ENCODE measurements at regions not wholly inside any gene's neighbourhood (a gene's known extent, or its start where the extent isn't known, plus 50 kb on each side); places are given as distances from the start of the nearest gene placed in this dataset.

DNA sequence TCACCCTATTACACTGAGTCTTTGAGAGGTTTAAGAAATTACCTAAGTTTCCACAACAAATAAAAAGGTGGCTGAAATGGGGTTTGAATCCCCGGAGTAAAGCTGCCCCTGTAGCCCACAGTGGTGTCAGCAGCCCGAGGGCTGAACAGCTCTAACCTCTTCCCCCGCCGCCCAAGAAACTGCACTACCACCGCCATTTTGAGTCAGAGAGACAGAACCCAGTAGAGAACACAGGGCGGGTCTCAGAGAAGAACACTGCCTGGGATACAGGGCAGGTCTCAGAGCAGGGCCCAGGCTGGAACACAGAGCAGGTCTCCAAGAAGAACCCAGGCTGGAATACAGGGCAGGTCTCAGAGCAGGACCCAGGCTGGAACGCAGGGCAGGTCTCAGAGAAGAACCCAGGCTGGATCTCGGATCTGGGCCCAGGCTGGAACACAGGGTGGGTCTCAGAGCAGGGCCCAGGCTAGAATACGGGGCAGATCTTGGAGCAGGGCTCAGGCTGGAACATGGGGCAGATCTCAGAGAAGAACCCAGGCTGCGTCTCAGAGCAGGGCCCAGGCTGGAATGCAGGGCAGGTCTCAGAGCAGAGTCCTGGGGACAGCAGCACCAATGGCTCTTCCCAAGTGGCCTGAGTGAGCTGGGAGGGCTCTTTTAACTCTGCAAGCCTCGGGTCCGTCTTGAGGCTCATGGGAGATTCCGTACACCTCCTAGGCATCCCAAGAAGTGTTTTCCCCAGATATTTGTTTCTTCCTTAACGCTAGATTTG is 85.9 kb upstream of the LANCL2 start:
- DNase-seq (no peak), ATAC-seq (ENCODE audit: low read depth) (no peak)
- H3K4me1 Mint-ChIP-seq, result no peaks in the 10 kb centered on the region
- H3K4me3 Mint-ChIP-seq, result no peak overlapping the region
- POLR2A ChIA-PET, result no interaction called here
- no peaks in the 10 kb centered on the region for H3K9me3 Mint-ChIP-seq
- no peaks in the 10 kb centered on the region for H3K36me3 Mint-ChIP-seq
- H3K27ac Mint-ChIP-seq, result no peak overlapping the region
- peaks cover 8% of the 10 kb centered on the region for H3K27me3 Mint-ChIP-seq

DNA sequence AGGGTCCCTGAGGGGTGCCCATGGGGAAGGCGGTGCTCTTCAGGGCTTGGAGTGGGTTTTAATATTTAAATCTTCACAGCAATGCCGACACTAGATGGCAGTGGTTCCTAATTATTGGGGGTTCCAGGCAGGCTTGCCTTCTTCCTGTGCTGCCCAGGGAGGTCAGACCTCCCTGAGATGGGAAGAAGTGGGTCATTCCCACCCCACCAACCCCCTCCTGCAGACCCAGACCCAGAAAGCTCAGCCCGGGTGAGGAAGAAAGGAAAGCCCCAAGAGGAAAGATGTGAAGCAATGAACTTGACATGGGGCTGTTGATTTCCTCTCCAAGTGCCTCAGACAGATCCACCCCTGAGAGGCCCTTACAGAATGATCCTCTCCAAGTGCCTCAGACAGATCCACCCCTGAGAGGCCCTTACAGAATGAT is 85.1 kb upstream of the LANCL2 start:
- POLR2A ChIA-PET, result no interaction called here
- Mint-ChIP-seq H3K36me3 (no peaks in the 10 kb centered on the region), H3K27ac (no peak overlapping the region), H3K4me3 (no peak overlapping the region), H3K4me1 (no peaks in the 10 kb centered on the region), H3K9me3 (no peaks in the 10 kb centered on the region), H3K27me3 (peaks cover 5% of the 10 kb centered on the region)
- DNase-seq, result peak; percentile 34
- peak; percentile 65 for ATAC-seq (ENCODE audit: low read depth)

DNA sequence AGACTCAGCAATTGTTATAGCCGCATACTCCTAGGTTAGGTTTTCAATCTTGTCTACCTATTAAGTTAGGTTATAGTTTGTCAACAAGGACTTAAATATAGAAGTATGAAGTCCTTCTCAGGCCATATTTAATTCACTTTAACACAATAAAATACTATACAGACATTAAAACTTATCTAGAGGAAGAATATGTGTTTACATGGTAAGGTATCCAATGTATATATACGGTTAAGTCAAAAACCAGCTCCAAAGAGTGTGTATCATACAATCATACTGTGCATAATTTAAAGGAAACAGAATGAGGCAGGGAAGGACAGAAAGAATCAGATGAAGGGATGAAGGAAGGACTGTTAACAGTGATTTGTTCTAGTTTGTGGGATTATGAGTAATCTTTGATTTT is 79.5 kb upstream of the LANCL2 start:
- H3K4me1 Mint-ChIP-seq, result no peaks in the 10 kb centered on the region
- H3K4me3 Mint-ChIP-seq, result no peak overlapping the region
- DNase-seq (no peak), ATAC-seq (ENCODE audit: low read depth) (no peak)
- H3K36me3 Mint-ChIP-seq, result no peaks in the 10 kb centered on the region
- H3K9me3 Mint-ChIP-seq, result no peaks in the 10 kb centered on the region
- POLR2A ChIA-PET, result no interaction called here
- H3K27ac Mint-ChIP-seq, result no peak overlapping the region
- H3K27me3 Mint-ChIP-seq, result peaks cover 25% of the 10 kb centered on the region

DNA sequence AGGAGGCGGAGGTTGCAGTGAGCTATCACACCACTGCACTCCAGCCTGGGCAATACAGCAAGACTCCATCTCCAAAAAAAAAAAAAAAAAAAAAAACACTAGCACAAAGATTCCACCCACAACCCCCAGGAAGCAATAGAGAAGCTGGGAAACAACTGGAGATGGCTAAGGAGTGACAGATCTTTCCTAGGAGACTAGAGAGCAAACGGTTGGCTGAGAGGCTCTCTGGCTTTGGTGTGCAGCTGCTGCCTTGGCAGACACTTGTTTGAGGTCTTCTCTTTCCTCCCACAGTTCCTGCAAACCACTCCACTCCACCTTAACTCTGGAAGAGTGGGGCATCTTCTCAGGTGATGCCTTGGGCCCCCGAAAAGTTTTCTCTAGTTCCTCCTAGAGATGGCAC is 78.5 kb upstream of the LANCL2 start:
- Mint-ChIP-seq H3K4me1 (no peaks in the 10 kb centered on the region), H3K27me3 (peaks cover 34% of the 10 kb centered on the region), H3K9me3 (no peaks in the 10 kb centered on the region), H3K36me3 (no peaks in the 10 kb centered on the region), H3K27ac (no peak overlapping the region), H3K4me3 (no peak overlapping the region)
- ATAC-seq (ENCODE audit: low read depth) (no peak), DNase-seq (no peak)
- POLR2A ChIA-PET, result no interaction called here

DNA sequence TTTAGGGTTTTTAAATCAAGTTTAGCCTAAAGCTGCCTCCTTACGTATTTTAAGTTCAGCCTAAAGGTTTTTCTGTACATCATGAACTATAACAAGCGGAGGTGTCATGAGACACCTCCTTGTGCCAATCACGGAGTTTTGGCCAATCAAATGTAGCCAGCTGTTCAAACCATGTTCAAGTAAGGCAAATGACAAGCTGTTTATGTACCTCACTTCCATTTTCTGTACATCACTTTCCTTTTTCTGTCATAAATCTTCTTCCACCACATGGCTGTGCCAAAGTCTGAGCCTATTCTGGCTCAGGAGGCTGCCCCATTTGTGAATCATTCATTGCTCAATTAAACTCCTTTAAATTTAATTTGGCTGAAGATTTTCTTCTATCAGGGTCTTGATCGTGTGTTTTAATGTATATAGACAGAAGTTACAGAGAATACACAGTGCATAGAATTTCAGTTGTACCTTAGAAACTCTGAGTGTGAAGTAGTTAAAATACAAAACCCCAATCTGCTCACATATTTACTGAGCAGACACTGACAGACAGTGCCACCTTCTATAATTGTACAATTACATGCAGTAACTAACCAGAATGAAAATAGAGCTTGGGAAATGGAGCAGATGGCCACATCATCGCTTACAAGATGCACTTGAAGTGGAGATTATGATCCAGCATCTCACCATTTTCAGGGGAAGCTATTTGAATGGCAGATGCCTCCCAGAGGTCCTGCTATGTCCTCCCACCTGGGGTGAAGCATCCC is 76.9 kb upstream of the LANCL2 start:
- Mint-ChIP-seq H3K9me3 (no peaks in the 10 kb centered on the region), H3K36me3 (no peaks in the 10 kb centered on the region), H3K27me3 (peaks cover 46% of the 10 kb centered on the region), H3K4me1 (no peaks in the 10 kb centered on the region), H3K4me3 (no peak overlapping the region), H3K27ac (no peak overlapping the region)
- POLR2A ChIA-PET, result no interaction called here
- ATAC-seq (ENCODE audit: low read depth), result no peak
- no peak for DNase-seq

DNA sequence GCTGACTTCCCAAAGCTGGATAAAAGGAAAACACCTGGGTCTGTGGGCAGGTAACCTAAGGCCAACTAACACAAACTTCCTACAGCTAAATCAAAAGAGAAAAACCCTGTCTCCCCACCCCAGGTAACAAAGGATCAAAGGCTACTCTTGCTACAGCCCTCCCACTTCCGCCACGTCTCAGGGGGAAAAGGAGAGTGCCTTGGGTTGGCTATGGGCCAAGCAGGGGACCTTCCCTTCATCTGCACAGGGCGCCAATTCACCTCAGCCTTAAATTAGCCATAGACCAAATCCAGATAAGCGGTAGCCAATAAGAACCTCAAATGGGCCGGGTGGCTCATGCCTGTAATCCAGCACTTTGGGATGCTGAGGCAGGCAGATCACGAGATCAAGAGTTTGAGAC is 69.1 kb upstream of the LANCL2 start:
- Mint-ChIP-seq H3K4me3 (no peak overlapping the region), H3K27me3 (peaks cover 34% of the 10 kb centered on the region), H3K36me3 (no peaks in the 10 kb centered on the region), H3K4me1 (no peaks in the 10 kb centered on the region), H3K27ac (no peak overlapping the region), H3K9me3 (no peaks in the 10 kb centered on the region)
- DNase-seq, result no peak
- POLR2A ChIA-PET, result no interaction called here
- no peak for ATAC-seq (ENCODE audit: low read depth)

DNA sequence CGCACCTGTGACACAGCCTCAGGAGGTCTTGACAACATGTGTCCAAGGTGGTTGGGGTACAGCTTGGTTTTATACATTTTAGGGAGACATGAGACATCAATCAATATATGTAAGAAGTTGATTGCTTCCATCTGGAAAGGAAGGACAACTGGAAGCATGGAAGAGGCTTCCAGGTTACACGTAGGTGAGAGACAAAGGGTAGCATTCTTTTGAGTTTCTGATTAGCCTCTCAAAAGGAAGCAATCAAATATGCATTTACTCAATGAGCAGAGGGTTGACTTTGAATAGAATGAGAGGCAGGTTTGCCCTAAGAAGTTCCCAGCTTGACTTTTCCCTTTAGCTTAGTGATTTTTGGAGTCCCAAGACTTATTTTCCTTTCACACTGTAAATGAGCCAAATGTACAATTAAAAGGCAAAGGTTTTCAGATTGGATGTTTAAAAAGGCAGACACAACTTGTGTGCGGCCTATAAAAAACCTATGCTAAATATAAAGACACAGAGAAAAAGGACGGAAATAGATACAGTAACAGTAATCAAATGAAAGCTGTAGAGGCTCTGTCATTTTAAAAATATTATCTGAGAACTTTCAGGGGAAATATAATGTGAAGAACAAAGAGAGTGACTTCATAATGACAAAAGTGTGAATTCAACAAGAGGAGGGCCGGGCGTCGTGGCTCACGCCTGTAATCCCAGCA is 65.7 kb upstream of the LANCL2 start:
- DNase-seq (no peak), ATAC-seq (ENCODE audit: low read depth) (no peak)
- Mint-ChIP-seq H3K27me3 (peaks cover 44% of the 10 kb centered on the region), H3K4me3 (no peak overlapping the region), H3K27ac (no peak overlapping the region), H3K9me3 (no peaks in the 10 kb centered on the region), H3K36me3 (no peaks in the 10 kb centered on the region), H3K4me1 (no peaks in the 10 kb centered on the region)
- POLR2A ChIA-PET, result no interaction called here

DNA sequence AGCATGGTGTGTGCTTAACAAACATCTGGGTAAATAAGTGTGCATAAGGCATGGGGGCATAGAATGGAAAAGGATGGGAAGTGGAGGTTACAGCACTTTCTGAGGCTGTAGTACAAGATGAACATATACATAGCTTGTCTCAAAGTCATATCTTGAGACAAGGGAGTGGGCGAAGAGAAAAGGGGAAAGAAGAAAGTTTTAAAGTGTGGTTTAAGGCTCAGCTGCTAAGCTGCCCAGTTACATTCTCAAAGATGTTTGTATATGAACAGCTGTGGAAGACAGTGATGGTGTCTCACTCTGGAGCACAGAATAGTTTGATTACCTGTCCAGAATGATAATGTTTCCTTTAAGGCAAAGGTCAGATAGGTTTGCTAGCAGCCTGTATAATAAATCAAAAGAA is 61.9 kb upstream of the LANCL2 start:
- POLR2A ChIA-PET, result no interaction called here
- H3K36me3 Mint-ChIP-seq, result no peaks in the 10 kb centered on the region
- no peak overlapping the region for H3K27ac Mint-ChIP-seq
- ATAC-seq (ENCODE audit: low read depth) (no peak), DNase-seq (no peak)
- no peak overlapping the region for H3K4me3 Mint-ChIP-seq
- no peaks in the 10 kb centered on the region for H3K9me3 Mint-ChIP-seq
- H3K27me3 Mint-ChIP-seq, result peaks cover 47% of the 10 kb centered on the region
- no peaks in the 10 kb centered on the region for H3K4me1 Mint-ChIP-seq

DNA sequence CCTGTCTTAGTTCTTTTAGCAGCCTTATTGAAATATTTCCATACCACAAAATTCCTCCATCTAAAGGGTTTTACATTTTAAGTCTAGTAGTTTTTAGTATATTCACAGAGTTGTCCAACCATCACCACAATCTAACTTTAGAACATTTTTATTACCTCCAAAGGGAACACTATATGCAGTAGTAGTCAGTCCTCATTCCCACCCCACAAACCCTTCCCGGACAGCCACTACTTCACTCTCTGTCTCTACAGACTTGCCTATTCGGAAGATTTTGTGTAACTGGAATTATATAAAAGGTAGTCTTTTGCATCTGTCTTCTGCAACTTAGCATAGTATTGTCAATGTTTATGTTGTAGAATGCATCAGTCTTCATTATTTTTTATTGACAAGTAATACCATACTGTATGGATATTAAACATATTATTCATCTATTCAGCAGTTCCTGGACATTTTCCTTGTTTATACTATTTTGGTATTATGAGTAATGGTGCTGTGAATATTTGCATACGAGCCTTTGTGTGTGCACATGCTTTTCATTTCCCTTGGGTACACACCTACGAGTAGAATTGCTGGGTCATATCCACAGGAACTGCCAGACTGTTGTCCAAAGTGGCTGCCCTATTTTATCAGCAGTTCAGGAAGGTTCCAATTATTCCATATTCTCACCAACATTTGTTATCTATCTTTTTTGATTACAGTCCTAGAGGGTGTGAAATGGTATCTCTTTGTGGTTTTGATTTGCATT is 60.9 kb upstream of the LANCL2 start:
- H3K36me3 Mint-ChIP-seq, result no peaks in the 10 kb centered on the region
- no peak for DNase-seq
- POLR2A ChIA-PET, result no interaction called here
- peaks cover 6% of the 10 kb centered on the region for H3K4me1 Mint-ChIP-seq
- peaks cover 2% of the 10 kb centered on the region for H3K9me3 Mint-ChIP-seq
- H3K27me3 Mint-ChIP-seq, result peaks cover 41% of the 10 kb centered on the region
- H3K27ac Mint-ChIP-seq, result no peak overlapping the region
- ATAC-seq (ENCODE audit: low read depth), result no peak
- H3K4me3 Mint-ChIP-seq, result no peak overlapping the region

DNA sequence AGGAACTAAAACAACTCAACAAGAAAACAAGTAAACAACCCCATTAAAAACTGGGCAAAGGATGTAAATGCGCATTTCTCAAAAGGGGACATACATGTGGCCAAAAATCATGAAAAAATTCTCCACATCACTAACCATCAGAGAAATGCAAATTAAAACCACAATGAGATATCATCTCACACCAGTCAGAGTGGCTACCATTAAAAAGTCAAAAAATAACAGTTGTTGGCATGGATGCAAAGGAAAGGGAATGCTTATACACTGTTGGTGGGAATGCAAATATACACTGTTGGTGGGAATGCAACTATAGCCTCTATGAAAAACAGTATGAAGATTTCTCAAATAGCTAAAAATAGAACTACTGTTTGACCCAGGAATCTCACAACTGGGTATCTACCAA is 60.0 kb upstream of the LANCL2 start:
- DNase-seq (no peak), ATAC-seq (ENCODE audit: low read depth) (no peak)
- H3K9me3 Mint-ChIP-seq, result peaks cover 3% of the 10 kb centered on the region
- H3K27me3 Mint-ChIP-seq, result peaks cover 40% of the 10 kb centered on the region
- no peak overlapping the region for H3K27ac Mint-ChIP-seq
- H3K4me3 Mint-ChIP-seq, result no peak overlapping the region
- POLR2A ChIA-PET, result no interaction called here
- H3K4me1 Mint-ChIP-seq, result peaks cover 13% of the 10 kb centered on the region
- H3K36me3 Mint-ChIP-seq, result no peaks in the 10 kb centered on the region

DNA sequence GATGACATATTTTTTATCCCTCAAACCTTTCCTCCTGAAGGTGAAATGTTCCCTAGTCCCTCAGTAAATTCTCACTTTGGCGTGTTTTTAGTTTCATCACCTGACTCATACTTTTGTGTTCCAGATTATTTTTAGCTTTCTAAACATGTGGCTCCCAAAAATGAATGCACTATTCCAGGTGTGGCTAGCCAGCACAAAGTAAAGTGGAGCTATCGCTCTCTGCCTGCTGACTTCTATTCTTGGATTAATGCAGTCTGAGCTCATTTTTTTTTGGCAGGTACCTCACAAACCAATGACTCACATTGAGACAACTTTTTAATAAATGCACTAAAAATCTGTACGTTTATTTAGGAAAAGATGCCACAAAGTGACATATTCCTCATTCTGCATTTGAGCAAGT is 58.8 kb upstream of the LANCL2 start:
- Mint-ChIP-seq H3K36me3 (no peaks in the 10 kb centered on the region), H3K4me1 (peaks cover 14% of the 10 kb centered on the region), H3K27ac (no peak overlapping the region), H3K4me3 (no peak overlapping the region), H3K9me3 (peaks cover 7% of the 10 kb centered on the region), H3K27me3 (peaks cover 36% of the 10 kb centered on the region)
- POLR2A ChIA-PET, result no interaction called here
- ATAC-seq (ENCODE audit: low read depth), result no peak
- no peak for DNase-seq

DNA sequence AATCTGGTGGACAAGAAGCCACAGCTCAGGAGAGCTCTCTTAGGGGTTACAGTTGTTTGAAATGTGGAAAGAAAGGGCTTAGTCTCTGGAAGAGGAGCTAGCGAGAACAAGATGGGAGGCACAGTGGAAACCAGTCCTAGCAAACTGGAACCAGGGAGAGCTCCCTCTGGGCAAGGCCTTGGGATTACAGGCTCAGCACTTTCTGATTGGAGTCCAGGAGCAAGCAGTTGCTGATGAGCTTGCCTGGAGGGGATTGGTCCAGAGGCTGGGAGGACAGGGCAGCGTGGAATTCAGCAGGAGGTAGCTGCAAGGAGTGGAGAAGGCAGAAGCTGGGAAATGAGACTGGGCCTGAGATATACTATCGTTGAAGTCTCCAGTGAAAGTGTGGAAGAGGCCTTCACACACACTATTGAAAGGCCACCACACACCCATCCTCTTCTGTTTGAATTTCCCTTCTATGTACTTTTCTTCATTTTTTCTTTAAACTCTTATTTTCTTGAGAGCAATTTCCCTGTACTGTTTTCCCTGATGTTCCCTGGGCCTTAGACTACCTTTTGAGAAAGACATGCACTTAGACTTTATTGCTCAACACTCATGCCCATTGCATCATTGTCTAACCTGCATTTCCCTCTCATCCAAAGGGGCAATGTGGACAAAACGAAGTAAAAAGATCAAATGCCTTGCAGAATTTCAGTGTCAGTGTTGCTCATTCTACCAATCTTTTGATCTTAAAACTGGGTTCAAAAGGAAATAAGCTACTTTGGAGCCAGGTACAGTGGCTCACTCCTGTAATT is 57.8 kb upstream of the LANCL2 start:
- Mint-ChIP-seq H3K27me3 (peaks cover 28% of the 10 kb centered on the region), H3K4me3 (no peak overlapping the region)
- POLR2A ChIA-PET, result no interaction called here

More for the DNA sequence above, 57.8 kb upstream of the LANCL2 start:
- Mint-ChIP-seq H3K9me3 (peaks cover 7% of the 10 kb centered on the region), H3K4me1 (peaks cover 16% of the 10 kb centered on the region), H3K36me3 (no peaks in the 10 kb centered on the region), H3K27ac (no peak overlapping the region)
- no peak for ATAC-seq (ENCODE audit: low read depth)
- no peak for DNase-seq
